ENCODE measurements at regions not wholly inside any gene's neighbourhood (a gene's known extent, or its start where the extent isn't known, plus 50 kb on each side); places are given as distances from the start of the nearest gene placed in this dataset.
"Not testable (repeated sequence)": the region's sequence is repeated elsewhere in the genome, so short reads cannot be mapped to it uniquely, and the experiment has no call there.

DNA sequence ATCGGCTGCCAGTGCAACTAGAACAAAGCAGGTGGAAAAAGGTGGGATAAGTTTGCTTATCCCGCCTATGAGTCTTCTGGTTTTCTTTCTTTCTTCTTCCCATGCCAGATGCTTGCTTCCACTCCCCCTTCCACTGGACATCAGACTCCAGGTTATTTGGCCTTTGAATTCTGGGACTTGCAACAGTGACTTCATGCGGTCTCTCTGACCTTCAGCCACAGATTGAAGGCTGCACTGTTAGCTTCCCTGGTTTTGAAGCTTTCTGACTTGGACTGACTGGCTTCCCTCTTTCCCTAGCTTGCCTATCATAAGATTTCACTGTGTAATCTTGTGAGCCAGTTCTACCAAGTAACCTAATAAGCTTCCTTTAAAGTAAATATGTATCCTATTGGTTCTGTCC, 878.4 kb upstream of the GJE1 start:
- no peak for DNase-seq (ENCODE audit: low read depth)

DNA sequence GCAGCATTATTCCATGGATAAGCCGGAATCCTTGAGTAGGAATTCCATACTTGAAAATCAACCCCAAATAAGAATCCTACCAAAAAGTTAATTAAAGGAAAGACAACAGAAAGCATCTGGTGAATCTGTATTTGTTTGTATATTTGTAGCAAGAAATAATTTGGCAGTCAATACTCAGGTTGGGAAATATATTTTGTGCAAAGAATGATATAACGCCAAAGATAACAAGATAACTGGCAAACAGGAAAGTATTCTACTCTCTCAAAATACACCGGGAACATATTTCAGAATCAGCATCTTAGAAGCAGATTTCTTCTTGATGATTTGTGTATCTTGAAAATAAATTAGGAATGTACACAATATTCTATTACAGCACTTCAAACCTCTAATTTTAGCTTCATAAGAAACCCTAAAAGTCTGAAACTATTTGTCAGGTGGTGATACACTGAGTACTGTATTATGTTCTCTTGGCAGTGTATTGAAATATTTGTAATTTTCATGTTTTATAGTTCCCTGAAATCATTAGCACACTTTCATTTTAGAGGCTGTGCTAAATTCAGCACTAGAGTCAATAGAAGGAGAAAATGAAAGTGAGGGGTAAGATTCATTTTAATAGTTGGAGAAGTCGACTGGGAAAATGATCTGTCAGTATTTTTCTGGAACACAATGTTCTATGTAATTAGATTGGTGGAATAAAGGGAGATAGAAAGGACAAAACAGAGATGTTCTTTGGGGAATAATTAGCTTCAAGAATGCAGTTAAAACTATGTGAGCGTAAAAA, 879.7 kb upstream of the GJE1 start:
- DNase-seq (ENCODE audit: low read depth): peak; percentile 12

GRCh38 chr6:141251286-141251685, 881.4 kb upstream of the GJE1 start:
- no peak for DNase-seq (ENCODE audit: low read depth)

DNA sequence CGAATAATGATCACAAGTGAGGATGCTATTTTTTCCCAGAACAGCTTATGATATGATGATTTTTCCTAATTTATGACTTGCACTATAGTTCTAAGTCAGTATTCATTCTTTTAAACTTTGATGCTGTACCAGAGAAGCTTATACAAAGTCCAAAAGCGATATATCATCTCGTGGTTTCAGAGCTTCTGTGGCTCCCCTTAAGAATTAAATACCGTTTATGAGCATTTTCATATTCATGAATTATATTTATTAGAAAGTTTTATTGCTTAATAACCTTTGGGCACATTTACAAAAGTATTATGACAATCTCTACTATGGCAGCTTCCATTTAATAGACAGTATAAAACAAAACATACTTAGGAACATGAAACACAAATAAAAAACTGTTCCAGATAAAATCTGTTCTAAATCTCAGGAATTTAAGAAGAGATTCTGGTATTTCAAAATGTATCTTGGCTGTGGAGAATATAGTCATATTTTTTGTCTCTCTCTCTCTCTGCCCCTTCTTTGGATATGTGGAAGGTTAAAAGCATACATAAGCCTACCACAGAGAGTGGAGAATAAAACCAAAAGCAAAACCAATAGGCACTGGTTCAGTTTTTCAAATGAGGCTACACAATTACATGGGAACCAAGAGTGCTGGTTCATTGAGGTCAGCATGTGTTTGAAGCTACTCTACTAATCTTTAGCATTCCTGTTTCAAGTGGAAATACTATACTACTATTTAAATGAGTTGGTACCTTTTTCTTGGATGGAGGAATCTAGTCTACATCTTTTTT, 884.5 kb upstream of the GJE1 start:
- no peak for DNase-seq (ENCODE audit: low read depth)

- DNase-seq (ENCODE audit: low read depth): no peak
Measured at GRCh38 chr6:141244366-141244765, 888.4 kb upstream of the GJE1 start.

DNA sequence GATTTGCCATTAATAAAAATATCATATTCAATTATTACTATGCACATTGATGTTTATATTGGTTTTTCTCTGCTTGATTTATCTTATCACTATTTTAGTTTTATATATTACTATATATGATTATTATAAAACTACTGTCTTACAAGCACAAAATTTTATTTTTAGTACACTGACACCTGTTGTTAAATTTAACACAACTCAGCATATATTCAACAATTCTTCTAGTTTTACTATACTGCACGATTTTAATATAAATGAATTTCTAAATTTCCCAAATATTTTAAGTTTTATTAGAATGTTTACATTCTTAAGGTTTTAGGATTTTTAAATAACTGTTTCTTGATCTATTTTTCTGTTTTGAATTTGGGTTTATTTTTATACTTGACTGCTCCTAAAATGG, 889.8 kb upstream of the GJE1 start:
- DNase-seq (ENCODE audit: low read depth): no peak

GRCh38 chr6:141229296-141229695, 903.4 kb upstream of the GJE1 start:
- no peak for DNase-seq (ENCODE audit: low read depth)

DNA sequence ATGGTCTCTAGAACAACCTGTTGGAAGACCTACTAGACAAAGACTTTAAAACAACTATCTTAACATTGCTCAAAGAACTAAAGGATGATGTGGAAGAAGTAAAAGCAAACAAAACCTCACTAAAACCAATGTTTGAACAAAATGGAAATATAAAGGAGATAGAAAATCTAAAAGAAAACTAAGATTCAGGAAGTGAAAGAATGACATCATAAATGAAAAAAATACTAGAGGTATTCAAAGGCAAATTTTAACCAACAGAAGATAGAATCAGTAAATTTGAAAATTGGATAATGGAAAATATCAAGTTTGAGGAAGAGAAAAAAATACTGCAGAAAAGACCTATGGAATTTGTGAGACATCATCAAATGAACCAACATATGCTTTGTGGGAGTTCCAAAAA, 914.1 kb upstream of the GJE1 start:
- no peak for DNase-seq (ENCODE audit: low read depth)

DNA sequence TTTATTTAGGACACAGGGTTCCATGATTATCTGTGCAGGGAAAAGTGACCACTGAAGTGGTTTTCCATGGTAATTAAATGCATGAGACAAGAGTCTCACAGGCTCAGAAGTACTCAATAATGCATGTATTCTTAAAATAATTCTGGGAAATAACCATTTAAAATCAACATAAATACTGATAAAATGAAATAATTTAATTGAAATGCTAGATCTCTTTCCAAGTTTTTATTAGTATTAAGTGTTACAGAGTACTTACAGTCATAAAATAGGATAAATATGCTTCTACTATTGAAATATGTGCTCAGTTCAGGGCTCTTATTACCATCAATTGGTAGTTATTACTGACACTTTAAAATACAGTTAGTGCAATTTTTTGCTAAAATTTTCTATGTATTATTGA, 916.0 kb upstream of the GJE1 start:
- DNase-seq (ENCODE audit: low read depth): no peak

DNA sequence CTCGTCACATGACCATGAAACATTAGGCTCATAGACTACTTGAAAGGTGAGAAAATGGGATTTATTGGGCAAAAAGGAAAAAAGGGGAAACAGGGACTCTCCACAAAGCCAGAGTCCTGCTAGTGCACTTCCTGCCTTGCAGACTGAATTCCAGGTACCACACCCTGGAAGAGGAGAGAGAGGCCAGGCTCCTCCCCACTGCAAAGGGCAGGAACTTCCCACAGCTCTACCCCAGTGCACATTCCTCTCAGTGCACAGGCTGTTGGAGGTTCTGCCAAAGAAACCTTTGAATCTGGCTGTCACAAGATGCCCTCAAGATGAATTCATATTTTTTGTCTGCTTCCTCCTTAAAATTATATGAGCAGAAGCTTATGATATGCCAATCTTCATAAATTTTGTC, 920.4 kb upstream of the GJE1 start:
- no peak for DNase-seq (ENCODE audit: low read depth)

GRCh38 chr6:141211845-141212244, 920.9 kb upstream of the GJE1 start:
- DNase-seq (ENCODE audit: low read depth): no peak

DNA sequence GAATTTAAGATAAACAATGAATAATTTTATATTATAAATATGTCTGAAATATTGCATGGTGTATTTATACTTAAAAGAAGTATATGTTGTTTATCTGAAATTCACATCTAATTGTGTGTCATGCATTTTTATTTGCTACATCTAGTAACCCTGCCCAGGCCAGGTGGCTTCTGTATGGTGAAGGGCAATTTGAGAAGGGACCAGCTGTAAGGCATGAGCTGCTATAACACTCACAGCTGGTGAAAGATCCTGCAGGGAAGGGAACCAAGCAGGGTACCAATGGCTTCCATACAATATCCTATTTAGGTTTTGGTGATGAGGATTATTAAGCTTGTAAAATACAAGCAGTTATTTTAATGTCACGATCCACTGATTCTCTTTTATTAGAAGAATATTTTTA, 921.8 kb upstream of the GJE1 start:
- peak; percentile 18 for DNase-seq (ENCODE audit: low read depth)

- DNase-seq (ENCODE audit: low read depth): no peak
Measured at GRCh38 chr6:141209890-141210289, 922.8 kb upstream of the GJE1 start.

- no peak for DNase-seq (ENCODE audit: low read depth)
Measured at GRCh38 chr6:141208101-141208500, 924.6 kb upstream of the GJE1 start.

DNA sequence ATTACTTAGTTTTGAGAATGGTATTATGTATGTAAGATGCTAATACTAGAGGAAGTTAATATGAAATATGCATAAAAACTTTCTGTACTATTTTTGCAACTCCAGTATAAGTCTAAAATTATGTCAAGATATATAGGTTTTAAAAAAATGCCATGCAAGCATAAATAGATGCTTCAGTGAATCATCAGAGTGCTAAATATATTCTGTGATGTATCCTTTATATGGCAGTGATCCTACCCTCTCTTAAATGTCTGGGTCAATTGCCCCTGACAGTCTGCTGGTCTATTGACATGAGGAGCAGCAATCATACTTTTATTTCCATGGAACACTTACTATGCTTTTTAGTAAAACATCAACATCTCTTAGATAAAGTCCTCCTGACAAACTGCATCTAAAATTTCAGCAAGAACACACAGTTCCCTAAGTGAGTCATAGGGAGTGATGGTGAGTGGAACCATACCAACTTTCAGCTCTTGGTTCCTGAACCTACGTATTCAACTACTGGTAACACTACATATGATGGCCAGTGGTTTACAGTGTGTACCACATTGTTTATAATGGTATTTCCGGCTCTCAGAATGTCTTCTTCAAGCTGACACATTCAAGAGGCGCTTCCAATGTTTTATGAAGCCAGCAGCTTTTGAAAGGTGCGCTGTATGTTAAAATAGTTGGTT, 928.7 kb upstream of the GJE1 start:
- DNase-seq (ENCODE audit: low read depth): peak; percentile 3

GRCh38 chr6:141202626-141203025, 930.1 kb upstream of the GJE1 start:
- no peak for DNase-seq (ENCODE audit: low read depth)

GRCh38 chr6:141199074-141199473, 933.7 kb upstream of the GJE1 start:
- DNase-seq (ENCODE audit: low read depth): peak; percentile 2

DNA sequence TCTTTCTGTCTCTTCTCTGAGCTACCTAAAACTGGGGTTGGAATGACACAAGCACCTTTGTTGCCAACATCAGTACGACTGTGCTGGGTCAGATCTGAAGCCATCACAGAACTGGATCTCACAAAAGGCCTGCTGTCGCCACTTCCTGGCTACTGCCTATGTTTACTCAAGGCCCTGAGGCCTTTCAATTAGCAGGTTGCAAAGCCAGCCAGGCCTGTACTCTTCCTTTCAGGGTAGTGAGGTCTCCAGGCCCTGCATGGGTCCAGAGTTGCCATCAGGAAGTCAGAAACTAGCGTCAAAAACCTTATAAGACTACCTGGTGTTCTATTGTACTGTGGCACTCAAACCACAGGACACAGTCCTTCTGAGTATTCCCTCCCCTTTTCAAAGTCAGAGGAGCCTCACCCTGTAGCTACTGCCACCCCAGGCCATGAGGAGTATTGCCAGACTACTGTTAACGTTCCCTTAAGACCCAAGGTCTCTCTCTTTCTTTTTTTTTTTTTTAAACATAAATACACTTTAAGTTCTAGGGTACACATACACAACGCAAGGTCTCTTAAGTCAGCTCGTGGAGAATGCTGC, 937.4 kb upstream of the GJE1 start:
- no peak for DNase-seq (ENCODE audit: low read depth)

DNA sequence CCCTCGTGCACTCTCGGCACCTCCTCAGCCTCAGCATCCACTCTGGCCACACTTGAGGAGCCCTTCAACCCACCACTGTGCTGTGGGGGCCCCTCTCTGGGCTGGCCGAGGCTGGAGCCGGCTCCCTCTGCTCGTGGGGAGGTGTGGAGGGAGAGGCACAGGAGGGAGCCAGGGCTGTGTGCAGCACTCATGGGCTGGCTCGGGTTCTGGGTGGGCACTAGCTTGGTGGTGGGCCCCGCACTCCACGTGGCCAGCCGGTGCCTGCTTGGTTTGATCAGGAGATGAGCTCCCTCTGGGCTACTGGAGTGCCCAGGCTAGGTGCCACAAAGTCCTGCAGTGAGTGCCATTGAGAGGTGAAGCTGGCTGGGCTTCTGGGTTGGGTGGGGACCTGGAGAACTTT, 949.4 kb upstream of the GJE1 start:
- DNase-seq (ENCODE audit: low read depth): no peak

- DNase-seq (ENCODE audit: low read depth): not testable (repeated sequence)
Measured at GRCh38 chr6:141175458-141175857, 957.3 kb upstream of the GJE1 start.

GRCh38 chr6:141174932-141175331, 957.8 kb upstream of the GJE1 start:
- DNase-seq (ENCODE audit: low read depth): no peak

DNA sequence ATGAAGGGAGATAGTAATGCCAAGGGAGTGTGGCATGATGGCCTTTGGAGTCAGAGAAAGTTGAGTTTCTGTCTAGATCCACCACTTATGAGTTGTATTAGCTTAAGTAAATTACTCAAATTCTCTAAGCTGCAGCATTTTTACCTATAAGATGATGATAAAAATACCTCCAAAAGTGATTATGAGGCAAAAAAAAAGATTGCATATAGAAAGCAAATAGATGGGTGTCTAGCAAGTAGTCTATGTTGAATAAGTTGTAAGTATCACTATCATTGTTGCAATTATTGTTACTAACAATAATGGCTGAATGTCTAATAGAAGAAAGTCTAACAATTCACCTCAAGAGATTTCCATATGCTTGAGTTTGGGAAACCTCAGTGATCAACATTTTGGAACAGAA, 959.2 kb upstream of the GJE1 start:
- DNase-seq (ENCODE audit: low read depth): no peak

Data from myocyte (in vitro differentiated cells).